ENCODE measurements at regions not wholly inside any gene's neighbourhood (a gene's known extent, or its start where the extent isn't known, plus 50 kb on each side); places are given as distances from the start of the nearest gene placed in this dataset.

DNA sequence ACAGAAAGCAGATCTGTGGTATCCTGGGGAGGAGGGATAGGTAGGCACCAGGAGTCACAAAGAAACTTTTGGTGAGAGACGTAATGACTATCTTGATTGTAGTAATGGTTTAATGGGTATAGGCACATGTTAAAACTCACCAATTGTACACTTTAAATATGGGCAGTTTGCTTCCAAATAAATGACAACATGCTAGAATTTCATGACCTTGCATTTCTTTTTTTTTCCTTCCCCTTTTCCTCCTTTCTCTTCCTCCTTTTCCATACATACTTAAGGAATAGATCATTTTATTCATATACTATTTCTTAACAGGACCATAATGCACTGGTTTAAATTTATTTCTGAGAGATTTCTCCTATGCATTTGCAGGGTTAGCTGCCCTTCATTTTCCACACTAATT lies 341.8 kb downstream of the TMEM182 start:
- no peak for DNase-seq

DNA sequence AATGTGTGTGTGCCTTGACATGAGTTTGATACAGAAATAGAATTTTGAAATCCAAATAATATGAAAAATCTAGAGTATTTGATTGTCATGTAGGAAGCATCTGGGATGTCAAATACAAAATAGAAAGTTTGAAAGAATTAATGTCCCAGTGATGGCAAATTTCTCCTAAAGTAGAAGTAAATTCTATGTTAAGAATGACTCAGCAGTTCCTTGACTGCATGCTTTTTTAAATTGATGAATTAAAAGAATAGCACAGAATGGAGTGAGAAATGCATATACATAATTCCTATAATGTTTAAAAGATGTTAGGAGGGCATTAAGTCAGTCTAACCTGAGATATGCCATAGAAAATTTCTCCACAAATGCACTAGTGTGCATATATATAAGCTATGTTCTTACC lies 357.5 kb downstream of the TMEM182 start:
- DNase-seq: no peak

DNA sequence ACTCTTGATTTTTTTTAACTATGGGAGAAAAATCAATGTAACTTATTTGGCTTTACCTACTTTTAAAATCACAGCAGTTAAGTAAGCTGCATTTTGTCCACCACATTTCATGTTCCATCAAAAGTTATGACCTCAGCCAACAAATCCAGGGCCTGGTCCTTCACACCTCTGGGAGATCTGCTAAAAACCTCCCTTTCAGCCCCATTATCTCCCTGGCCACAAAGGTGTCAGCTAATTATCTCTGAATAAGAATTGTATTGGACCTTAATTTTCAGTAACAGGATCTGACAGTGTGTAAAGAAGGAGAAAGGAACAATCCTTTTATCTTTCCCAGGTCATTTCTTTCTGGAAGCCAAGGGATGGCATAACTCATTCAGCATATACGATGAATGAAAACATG lies 359.3 kb downstream of the TMEM182 start:
- DNase-seq: no peak

DNA sequence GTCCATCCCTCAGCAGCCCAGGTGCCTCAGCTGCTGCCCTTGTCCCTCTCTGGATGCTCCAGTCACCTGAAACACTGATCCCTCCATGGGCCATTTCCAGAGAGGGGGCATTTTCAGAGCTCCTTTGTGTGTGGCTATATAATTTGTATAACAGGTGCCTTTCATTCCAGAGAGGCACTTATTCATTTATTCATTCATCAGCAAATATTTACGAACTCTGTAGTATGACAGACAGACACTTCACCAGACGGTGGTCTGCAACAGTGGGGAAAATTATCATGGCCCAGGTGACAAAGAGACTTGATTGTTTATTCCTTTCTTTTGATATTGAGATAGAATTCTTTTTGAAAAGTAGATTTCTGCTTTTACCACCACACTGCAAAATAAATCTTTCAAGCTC lies 361.7 kb downstream of the TMEM182 start:
- no peak for DNase-seq

DNA sequence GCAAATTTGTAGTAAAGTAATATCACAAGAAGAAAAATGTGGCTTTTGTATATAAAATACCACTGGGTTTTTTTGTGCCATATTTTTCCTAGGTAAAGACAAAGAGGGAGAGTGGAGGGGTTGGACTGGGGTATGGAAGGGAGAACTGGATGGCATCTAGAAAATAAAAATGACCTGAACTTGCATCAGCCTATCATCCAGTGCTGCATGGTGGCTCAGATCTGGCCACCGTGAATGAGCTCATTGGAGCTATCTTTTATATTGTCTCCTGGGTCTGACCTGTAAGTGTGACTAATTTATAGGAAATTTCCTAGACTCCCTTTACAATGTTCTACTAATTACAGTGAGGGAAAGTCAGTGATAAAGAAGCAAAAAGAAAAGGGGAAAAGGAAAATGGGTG lies 369.0 kb downstream of the TMEM182 start:
- no peak for DNase-seq

DNA sequence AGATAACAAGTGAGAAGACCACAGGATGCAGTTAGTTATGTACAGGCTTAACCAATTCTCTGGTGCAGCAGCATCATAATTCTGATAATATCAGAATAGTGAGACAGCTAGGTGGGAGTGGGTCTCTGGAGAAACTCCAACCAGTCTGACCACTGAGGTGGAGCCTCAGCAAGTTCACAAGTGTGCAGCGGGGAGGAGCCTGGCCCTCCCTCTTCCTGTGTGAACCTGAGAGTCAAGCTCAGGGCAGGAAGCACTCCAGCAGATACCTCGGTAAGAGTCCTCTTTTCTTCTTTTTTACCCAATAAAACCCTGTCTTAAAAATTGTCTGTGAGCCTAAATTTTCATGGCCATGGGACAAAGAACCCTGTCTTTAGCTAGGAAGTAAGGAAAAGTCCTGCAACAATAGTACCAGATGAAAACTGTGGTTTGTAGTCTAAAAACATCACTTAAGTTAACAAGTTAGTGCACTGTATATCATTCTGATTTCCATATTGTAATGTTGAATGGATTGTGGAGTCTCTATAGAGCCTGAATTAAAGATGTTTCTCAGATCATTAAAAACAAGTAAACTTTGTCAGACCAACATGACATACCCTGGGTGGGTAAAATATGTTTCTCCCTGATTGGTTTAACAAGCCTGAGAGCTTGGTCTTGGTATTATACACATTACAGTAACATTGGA lies 370.8 kb downstream of the TMEM182 start:
- no peak for DNase-seq

DNA sequence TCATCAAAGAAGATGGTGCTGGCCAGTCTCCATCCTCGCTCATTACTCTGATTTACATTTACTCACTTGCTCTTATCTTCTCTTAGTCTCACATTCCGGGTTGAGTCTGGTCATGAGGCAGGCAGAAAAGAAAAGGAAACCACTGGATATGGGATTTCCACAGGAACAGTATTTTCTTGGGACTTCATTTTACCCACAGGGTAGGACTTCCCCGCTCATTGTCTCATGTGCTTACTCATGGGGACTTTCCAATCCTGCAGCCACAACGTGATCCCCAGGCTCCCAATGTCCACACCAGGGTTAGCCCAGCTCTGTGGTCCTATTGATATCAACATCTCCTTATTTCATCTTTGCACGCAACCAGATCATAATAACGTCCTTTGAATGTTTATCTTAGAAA lies 373.8 kb downstream of the TMEM182 start:
- no peak for DNase-seq

DNA sequence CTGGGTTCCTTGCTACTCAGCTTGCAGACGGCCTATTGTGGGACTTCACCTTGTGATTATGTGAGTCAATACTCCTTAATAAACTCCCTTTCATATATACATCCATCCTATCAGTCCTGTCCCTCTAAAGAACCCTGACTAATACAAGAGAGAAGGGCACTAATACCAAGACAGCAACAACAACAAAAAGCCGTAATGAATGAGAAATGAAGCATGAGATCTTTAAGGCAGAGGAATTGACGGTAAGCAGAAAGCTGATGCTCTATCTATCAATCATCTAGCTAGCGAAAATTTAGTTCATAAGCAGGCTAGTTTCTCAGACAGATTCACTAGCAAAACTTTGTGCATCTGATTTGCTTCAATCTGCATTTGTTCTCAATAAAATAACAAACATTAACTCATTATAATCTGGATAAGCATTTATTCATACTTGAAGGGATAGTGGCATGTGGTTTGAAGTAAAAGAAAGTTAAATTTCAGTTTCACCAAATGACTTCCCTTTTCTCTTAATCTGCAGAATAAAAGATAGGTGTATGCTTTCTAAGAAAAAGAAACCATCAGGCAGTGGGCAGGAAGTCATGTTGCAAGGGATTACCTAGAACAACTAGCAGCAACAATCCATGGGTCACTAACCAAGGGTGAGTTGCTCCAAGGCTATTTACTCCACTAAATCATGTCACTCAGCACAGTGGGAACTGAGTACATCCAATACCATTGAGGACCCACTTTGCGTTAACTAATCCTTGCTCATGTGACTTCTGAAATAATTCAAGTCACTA lies 376.5 kb downstream of the TMEM182 start:
- DNase-seq: no peak

DNA sequence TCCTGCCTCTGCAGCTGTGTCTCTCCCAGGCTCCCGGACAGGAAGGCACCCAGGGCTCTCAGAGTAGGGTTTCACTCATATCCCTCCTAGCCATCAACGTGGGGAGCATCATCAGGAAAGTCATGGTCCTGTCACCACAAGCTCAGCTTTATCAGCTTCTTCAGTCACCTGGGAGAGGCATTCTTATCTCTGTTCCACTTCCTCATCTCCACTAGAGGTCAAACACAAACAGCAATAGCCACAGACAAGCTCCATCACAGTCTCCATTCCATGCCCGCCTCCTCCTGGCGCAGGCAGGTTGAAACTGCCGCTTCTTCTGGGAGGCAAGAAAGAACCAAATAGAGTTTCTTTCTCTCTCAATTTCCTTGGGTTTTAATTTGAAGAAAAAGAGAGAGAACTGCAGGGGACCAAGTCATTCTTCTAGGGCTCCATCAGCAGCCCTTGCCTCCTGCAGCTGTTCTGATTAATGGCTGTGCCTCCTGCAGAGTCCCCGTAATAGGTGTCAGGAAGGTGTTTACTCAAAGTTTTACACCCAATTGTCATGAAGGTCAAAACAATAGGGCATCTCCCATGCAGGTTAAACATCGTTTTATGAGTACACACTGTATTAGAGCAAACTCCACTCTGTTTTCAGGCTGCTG lies 377.9 kb downstream of the TMEM182 start:
- DNase-seq: no peak

DNA sequence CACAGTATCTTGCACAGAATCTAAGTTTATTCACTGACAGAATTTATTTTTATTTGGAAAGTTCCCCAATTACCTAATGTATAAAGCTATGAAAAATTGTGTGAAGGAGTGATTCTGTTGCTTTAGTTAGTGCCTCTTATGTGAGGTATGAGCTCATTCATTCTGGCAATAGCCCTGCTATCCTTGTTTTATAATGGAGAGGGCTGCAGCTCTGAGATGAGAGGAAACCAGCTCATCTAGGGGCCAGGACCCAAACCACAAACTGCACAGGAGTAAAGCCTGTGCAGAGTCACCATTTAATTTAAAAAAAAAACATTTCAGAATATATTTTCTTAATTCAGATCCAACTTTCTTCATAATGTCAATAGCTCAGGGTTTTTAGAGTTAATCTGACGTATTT lies 383.0 kb downstream of the TMEM182 start:
- DNase-seq: no peak

DNA sequence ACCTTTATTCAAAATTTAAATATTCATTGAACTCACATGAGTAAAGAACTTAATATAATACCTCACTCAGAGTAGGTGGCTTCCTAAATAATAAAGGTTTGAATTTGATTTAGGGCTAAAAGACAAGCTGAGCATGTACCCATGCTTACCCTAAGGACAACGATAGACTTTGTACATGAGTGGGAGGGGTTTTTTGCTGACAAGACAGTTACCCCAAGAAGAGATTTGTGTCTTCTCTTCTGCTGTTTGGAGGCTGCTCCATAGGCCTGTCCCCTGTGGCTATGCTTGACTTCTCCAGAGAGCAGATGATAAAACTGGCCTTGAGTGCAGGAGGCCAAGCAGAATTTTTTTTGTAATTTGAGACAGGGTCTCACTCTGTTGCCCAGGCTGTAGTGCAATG lies 383.9 kb downstream of the TMEM182 start:
- no peak for DNase-seq

DNA sequence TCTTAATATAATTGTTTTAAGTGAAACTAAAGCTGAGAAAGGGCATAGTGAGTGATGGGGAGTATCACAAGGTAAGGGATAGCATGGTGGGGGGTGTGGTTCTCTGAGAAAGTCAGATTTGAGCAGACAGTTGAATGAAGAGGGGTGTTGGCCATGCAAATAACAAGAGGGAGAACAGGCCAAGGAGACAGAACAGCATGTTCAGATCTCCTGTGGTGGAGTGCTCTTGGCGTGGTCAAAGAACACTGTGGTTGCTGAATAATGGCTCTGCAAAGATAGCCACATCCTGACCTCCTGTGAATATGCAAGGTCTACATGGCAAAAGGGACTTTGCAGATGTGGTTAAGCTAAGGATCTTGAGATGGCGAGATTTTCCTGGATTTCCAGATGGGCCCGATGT lies 389.2 kb downstream of the TMEM182 start:
- no peak for DNase-seq

DNA sequence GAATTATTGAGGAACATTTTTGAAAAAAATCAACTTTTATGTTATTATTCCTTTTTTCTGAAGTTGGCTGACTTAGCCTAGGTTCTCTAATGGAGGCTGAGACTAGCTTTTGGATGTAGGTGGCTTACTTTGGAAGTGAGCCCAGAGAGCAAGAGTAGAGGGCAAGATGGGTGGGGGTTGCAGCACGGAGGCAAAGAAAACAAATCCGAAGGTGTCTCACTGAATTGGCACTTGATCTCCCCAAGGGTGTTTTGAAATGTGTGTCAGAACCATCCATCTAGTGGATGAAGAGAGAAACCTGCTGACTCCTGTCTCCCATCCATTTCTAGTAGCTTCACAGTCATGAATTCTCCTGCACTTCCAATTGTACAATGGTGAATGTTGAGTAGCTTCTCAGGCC lies 390.7 kb downstream of the TMEM182 start:
- DNase-seq: no peak

DNA sequence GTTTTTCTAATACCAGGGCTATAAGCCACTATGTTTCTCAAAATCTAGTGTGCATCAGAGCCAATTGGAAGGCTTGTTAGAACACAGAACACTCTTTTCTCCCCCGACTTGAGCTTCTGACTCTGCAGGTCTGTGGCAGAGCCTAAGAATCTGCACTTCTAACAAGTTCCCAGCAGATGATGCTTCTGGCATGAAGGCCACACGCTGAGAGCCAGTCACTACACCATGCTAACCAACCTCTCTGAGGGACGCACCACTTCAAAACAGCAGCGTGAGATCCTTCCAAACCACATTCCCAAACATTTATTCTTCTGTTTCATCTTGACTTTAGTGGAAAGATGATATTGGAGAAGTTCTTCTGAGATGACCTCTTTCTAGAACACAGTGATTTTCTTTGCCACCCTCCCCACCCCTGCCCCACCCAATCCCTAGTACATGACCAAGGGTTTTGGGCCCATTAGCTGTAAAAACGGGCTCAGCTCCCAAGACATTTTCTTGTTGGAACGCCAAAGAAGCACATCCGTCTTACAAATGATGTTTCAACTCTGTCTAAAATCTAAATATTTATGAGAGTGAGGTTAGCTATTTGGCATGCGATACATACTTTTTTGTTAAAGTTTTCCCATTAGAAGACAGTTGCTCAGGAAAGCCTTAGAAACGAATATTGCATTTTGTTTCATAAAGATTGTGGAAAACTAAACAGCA lies 391.9 kb downstream of the TMEM182 start:
- no peak for DNase-seq

DNA sequence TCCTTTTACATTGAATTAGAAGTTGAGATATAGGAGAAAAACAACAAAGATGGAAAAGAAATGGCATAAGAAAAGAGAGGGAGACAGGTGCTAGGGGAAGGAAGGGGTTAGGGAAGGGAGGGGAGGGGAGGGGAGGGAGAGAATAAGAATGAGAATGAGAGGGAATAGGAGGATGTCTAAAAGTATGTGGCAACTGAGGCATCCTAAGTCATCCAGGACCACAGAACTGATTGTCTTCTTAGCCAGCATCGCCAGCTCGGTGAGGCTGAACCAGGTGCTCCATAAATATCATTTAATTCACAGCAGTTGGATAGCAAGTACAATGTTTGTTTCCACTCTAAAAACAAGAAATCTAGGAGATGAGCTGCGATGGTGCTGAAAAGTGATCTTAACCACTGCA lies 393.5 kb downstream of the TMEM182 start:
- DNase-seq: no peak

DNA sequence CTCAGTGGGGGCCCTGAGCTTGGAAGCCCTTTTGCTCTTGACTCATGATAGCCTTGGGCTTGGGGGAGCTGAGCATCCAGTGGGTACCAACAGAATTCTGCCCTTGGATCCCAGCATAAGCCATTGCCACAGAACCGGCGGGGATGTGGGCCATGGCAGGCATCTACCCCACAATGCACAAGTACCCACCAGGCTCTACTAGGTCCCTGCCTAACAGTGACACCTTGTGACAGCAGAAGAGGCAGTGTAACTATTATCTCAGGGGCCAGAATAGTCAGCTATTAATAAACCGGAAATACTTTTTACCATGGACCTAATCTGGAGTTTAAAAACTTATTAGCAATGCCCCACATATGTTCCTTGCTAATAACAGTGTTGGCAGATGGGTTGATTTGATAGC lies 397.2 kb downstream of the TMEM182 start:
- DNase-seq: peak; percentile 40

DNA sequence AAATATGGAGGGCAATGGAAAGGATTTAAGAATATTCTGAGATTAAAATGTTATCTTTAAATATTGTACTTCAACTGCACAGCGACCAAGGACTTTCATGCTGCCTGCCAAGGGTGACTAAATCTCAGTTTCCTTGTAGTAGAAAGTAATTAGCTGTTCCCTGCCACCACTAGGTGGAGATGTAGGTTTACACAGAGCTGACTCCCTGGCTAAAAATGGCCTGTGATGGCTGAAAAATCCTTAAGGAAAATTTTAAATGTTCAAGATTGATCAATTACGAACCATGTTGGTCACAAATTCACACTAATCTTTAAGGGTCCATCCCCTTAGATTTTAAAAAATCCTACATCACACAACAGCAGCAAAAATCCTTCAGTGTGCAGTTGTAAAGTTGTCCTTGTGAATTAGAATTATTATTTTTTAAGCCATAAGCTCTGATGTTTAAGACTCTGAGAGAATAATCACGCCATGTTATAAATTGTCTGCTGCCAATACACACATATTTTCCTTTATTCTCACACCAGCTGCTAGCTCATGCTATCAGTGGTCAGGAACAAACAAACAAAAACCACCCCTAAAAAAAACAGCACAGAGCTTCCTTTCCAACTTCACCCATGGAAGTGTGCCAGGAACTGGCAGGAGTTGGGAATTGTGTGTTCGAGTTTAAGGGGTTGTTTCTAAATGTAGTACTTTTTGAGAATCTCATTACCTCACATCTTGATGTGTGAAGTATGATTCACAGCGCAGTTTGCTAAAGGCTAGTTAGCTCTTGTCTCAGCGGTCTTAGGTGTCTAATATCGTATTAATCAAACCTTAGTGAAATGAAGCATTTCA lies 399.8 kb downstream of the TMEM182 start:
- DNase-seq: peak; percentile 83

DNA sequence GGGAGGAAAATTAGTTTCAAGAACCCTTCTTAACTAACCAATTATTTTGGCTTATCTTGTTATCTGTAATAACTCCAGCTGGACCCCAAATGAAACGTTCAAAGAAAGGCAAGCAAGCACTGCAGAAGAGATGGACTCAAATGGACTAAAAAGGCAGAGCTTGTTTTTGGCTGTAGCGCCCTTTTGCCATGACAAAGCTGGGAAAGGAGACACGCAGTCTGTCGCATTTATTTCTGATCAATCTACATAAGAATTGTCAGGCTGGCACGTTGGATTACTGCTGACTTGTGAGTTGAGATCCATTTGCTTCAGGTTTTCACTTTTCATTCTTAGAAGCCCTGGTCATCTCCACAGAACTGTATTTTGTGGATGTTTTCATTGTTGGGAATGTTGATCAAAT lies 402.9 kb downstream of the TMEM182 start:
- DNase-seq: peak; percentile 52

DNA sequence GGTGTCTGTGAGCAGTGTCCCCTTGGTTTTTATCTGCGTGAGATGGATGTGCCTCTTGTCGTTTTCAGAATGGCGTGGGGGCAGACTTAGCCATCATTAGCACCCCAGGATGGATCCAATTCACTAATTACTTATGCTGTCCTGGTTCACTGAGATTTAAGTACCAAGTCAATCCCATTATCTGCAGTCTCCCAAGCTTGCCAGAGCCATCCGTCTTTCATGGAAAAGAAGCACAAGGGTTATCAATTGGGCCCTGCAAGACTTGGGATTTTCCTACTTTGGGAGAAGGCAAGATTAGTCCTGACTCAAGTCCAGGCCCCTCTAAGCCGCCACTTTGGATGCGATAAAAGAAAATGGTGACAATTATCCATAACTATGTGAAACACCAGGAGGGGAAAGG lies 404.0 kb downstream of the TMEM182 start:
- DNase-seq: peak; percentile 98

DNA sequence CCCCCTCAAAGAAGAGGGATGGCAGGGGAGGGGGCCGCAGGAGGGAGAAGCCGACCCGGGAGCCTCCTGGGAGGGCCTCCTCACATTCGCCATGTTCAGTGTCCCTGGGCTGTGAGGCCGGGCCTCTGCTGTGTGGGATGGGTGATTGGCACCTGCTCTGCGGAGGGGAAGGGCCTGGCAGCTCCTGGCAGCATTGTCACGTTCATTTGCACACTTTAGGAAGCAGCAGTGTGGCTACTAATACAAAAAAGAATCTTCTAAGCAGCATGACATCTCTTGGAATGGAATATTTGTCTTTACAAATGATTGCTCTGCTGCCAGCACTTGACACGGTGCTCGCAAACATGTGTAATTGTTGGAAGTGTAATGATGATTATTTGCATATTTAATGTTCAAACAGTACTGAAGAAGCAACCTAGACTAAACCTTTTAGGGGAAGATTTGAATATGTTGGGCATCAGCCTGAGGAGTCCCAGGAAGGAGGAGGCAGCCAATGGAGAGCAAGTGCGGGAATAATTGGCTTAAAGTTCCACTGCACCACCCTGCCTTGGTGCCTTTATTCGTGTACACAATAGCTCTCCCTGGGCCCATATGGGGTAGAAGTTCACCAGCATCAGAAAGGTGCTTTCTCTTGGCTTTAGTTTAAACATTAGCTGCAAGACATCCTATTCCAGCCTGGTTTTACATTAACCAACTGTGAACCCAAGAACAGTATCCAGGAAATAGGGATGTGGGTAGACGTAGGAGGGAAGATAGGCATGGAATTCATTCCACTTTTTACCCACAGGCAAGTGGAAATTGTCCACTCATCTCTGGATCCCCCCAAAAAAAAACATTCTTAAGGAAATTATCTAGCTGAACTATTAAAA lies 404.9 kb downstream of the TMEM182 start:
- peak; percentile 58 for DNase-seq

DNA sequence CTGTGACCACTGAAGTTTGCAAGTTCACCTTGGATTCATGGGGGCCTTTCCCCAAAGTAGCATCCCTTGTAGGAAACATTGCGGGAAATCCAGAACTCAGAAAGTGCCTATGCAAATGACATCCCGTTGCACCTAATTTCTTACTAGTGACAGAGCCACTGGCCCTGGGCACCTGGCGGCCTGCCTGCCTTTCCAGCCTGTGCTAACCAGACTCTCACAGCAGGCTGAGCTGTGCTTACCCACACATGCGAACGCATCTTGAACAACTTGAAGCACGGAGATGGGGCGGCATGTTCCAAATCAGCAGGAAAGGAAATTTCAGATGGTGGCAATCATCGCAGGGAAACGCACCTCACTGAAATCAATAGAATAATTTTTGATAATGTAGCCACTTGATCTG lies 405.8 kb downstream of the TMEM182 start:
- DNase-seq: no peak

DNA sequence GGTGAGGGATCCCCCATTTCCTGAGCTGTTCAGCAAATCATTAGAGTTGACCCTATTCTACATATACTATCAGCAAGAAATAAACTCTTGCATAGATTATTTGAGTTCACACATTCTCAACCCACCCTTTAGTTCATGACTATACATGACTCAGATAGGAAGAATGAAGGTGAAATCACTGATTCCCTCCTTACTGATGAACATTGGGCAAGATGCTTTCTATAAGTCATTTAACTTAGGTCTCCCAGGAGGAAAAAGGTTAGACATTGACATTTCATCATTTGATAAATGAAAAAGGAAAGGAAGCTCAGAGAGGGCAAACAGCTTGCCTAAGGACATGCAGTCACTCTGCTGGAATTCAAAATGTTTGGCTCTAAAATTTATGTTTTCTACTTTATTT lies 408.0 kb downstream of the TMEM182 start:
- no peak for DNase-seq
